Retinal pigment epithelial cell (primary cell): ENCODE measurements at regions not wholly inside any gene's neighbourhood (a gene's known extent, or its start where the extent isn't known, plus 50 kb on each side); places are given as distances from the start of the nearest gene placed in this dataset.

ENCODE experiments used
- DNase-seq: peaks from one replicate; pipeline ENCODE4 v3.0.0-alpha.2; 2010; ENCODE audit warnings: low read depth
- H3K4me3 ChIP-seq: 2 replicates; pipeline ENCODE4 v1.5.1; 2011; ENCODE audit warnings: mild to moderate bottlenecking, low read length, control low read depth, moderate library complexity
- CTCF ChIP-seq: conservative IDR thresholded peaks from 2 replicates; pipeline ENCODE4 v1.5.1; 2011; ENCODE audit warnings: low read depth, low read length, control low read depth, inconsistent platforms

GRCh38 chr2:106965611-106966010, 79.6 kb upstream of the ST6GAL2 start:
- no peak overlapping the region for H3K4me3 ChIP-seq
- no peak for DNase-seq
- no peak for TF ChIP-seq CTCF

GRCh38 chr2:106969777-106970176, 83.8 kb upstream of the ST6GAL2 start:
- DNase-seq, result no peak
- no peak overlapping the region for H3K4me3 ChIP-seq
- no peak for TF ChIP-seq CTCF

- no peak for TF ChIP-seq CTCF
- no peak overlapping the region for H3K4me3 ChIP-seq
- no peak for DNase-seq
Measured at GRCh38 chr2:106970471-106971261, 84.7 kb upstream of the ST6GAL2 start.

GRCh38 chr2:106972782-106973181, 86.8 kb upstream of the ST6GAL2 start:
- no peak for TF ChIP-seq CTCF
- no peak for DNase-seq
- no peak overlapping the region for H3K4me3 ChIP-seq

GRCh38 chr2:106974891-106975290, 88.9 kb upstream of the ST6GAL2 start:
- no peak for TF ChIP-seq CTCF
- DNase-seq, result no peak
- H3K4me3 ChIP-seq, result no peak overlapping the region

- H3K4me3 ChIP-seq, result no peak overlapping the region
- DNase-seq, result no peak
- TF ChIP-seq CTCF, result no peak
Measured at GRCh38 chr2:106975641-106976040, 89.7 kb upstream of the ST6GAL2 start.

- H3K4me3 ChIP-seq, result no peak overlapping the region
- no peak for DNase-seq
- TF ChIP-seq CTCF, result no peak
Measured at GRCh38 chr2:106976548-106976947, 90.6 kb upstream of the ST6GAL2 start.
